ENCODE measurements at regions not wholly inside any gene's neighbourhood (a gene's known extent, or its start where the extent isn't known, plus 50 kb on each side); places are given as distances from the start of the nearest gene placed in this dataset.

GRCh38 chr5:39662945-39663344 lies 238.2 kb upstream of the DAB2 start:
- no CpG with 5 or more reads among the region's 3 CpGs for WGBS (ENCODE audit: extremely low coverage, insufficient read length, low lambda C conversion rate)
- no peak overlapping the region for H3K18ac ChIP-seq (ENCODE audit: insufficient read length, low read depth, low read length)
- no peak overlapping the region for H2AFZ ChIP-seq (ENCODE audit: low read length)
- H3K23ac ChIP-seq (ENCODE audit: insufficient read length, low read depth, low read length): no peak overlapping the region
- H2BK5ac ChIP-seq (ENCODE audit: insufficient read length, low read length): no peak overlapping the region
- H3K27me3 ChIP-seq (ENCODE audit: insufficient read depth, low read length): no peaks in the 10 kb centered on the region
- H3K56ac ChIP-seq (ENCODE audit: insufficient read length, low read depth, low read length): no peak overlapping the region
- H2BK15ac ChIP-seq (ENCODE audit: low read depth, low read length): no peak overlapping the region
- no peaks in the 10 kb centered on the region for H4K20me1 ChIP-seq (ENCODE audit: control insufficient read depth, insufficient read depth, insufficient read length)
- no peak overlapping the region for H3K27ac Mint-ChIP-seq
- H3K9ac ChIP-seq (ENCODE audit: extremely low read depth, insufficient read length, low read length): no peak overlapping the region
- no peak overlapping the region for H4K91ac ChIP-seq (ENCODE audit: insufficient read length, low read depth, low read length)
- no peak overlapping the region for H2BK20ac ChIP-seq (ENCODE audit: low read depth, low read length, poor library complexity, severe bottlenecking)
- TF ChIP-seq, protein P1, sequence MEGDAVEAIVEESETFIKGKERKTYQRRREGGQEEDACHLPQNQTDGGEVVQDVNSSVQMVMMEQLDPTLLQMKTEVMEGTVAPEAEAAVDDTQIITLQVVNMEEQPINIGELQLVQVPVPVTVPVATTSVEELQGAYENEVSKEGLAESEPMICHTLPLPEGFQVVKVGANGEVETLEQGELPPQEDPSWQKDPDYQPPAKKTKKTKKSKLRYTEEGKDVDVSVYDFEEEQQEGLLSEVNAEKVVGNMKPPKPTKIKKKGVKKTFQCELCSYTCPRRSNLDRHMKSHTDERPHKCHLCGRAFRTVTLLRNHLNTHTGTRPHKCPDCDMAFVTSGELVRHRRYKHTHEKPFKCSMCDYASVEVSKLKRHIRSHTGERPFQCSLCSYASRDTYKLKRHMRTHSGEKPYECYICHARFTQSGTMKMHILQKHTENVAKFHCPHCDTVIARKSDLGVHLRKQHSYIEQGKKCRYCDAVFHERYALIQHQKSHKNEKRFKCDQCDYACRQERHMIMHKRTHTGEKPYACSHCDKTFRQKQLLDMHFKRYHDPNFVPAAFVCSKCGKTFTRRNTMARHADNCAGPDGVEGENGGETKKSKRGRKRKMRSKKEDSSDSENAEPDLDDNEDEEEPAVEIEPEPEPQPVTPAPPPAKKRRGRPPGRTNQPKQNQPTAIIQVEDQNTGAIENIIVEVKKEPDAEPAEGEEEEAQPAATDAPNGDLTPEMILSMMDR (conservative IDR thresholded peaks at IDR 0.05): no peak
- H3K79me1 ChIP-seq (ENCODE audit: insufficient read depth, low read depth, low read length, poor library complexity, severe bottlenecking): no peaks in the 10 kb centered on the region
- no peak overlapping the region for H4K8ac ChIP-seq (replicated peaks; ENCODE audit: insufficient read length, low read depth, low read length)
- no peak overlapping the region for H3T11ph ChIP-seq (ENCODE audit: low read length)
- H3K14ac ChIP-seq (ENCODE audit: insufficient read depth, low read length): no peak overlapping the region
- no peaks in the 10 kb centered on the region for H3K79me2 ChIP-seq (ENCODE audit: insufficient read depth, low read length)
- H3K27me3 Mint-ChIP-seq (ENCODE audit: low read depth): peaks cover 4% of the 10 kb centered on the region; the same call in 1 of the 2 replicates
- H2BK120ac ChIP-seq (ENCODE audit: low read depth, low read length, poor library complexity, severe bottlenecking): no peak overlapping the region
- H3K9me3 ChIP-seq (ENCODE audit: control insufficient read depth, low read depth, low read length): no peaks in the 10 kb centered on the region
- H3K4me3 Mint-ChIP-seq: no peak overlapping the region
- peaks cover 1 to 7% of the 10 kb centered on the region in 2 experiments; a peak in 2 of 5 replicates for H3K9me3 Mint-ChIP-seq
- no peak overlapping the region for H3K27ac ChIP-seq (ENCODE audit: insufficient read length, low read depth, low read length)
- H3K4me1 Mint-ChIP-seq: peaks cover 13 to 14% of the 10 kb centered on the region in 2 experiments
- no peak overlapping the region for H2BK12ac ChIP-seq (ENCODE audit: insufficient read length, low read depth, low read length)
- H4K5ac ChIP-seq (ENCODE audit: insufficient read length, low read depth, low read length): no peak overlapping the region
- no peaks in the 10 kb centered on the region for H3K23me2 ChIP-seq (ENCODE audit: insufficient read length, low read depth, low read length, poor library complexity, severe bottlenecking)
- peaks cover 2% of the 10 kb centered on the region; the same call in 1 of the 2 replicates for H3K4me1 ChIP-seq (ENCODE audit: insufficient read depth, low read length)
- no peak for DNase-seq
- H3K4ac ChIP-seq (ENCODE audit: low read depth, low read length): no peak overlapping the region
- H3K36me3 Mint-ChIP-seq (ENCODE audit: insufficient read depth in 1 of 3, low read depth in 3 of 3): peaks cover 0 to 5% (median 2%) of the 10 kb centered on the region in 3 experiments; a peak in 3 of 7 replicates
- no peak overlapping the region for H3K4me2 ChIP-seq (ENCODE audit: insufficient read depth, insufficient read length, low read length)
- H2AK5ac ChIP-seq (ENCODE audit: insufficient read length, low read length): no peak overlapping the region

Measured in H9 (cell line).